VCaP (cell line): ENCODE measurements at regions not wholly inside any gene's neighbourhood (a gene's known extent, or its start where the extent isn't known, plus 50 kb on each side); places are given as distances from the start of the nearest gene placed in this dataset.

Experiments
- H3K27ac ChIP-seq: fragments of 450-650 bp; 2 replicates; pipeline ENCODE4 v1.5.1; 2017
- TF ChIP-seq, protein P1 (sequence below): fragments of 450-650 bp; conservative IDR thresholded peaks from 2 replicates; pipeline ENCODE4 v1.5.1; 2017; ENCODE audit warnings: mild to moderate bottlenecking, moderate library complexity

DNA sequence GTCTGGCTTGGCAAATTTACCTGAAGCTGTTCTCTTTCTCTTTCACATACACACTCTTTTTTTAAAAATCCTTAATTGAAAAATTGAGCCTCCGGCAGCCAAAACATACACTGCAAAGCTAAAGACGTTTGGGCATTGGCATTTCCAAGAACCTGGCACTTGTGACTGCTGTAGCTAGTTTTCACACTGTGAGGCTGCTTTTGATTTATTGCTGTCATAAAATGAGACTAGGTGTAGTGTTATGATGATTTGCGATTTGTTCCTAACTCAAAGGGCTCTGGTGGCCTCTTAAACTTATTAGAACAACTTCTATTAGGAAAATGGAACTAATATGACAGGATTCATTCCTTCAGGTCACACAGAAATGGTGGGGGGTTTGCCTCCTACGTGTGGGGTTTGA lies 377.1 kb upstream of the FAR2 start:
- TF ChIP-seq, protein P1, sequence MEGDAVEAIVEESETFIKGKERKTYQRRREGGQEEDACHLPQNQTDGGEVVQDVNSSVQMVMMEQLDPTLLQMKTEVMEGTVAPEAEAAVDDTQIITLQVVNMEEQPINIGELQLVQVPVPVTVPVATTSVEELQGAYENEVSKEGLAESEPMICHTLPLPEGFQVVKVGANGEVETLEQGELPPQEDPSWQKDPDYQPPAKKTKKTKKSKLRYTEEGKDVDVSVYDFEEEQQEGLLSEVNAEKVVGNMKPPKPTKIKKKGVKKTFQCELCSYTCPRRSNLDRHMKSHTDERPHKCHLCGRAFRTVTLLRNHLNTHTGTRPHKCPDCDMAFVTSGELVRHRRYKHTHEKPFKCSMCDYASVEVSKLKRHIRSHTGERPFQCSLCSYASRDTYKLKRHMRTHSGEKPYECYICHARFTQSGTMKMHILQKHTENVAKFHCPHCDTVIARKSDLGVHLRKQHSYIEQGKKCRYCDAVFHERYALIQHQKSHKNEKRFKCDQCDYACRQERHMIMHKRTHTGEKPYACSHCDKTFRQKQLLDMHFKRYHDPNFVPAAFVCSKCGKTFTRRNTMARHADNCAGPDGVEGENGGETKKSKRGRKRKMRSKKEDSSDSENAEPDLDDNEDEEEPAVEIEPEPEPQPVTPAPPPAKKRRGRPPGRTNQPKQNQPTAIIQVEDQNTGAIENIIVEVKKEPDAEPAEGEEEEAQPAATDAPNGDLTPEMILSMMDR, result no peak
- no peak overlapping the region for H3K27ac ChIP-seq

DNA sequence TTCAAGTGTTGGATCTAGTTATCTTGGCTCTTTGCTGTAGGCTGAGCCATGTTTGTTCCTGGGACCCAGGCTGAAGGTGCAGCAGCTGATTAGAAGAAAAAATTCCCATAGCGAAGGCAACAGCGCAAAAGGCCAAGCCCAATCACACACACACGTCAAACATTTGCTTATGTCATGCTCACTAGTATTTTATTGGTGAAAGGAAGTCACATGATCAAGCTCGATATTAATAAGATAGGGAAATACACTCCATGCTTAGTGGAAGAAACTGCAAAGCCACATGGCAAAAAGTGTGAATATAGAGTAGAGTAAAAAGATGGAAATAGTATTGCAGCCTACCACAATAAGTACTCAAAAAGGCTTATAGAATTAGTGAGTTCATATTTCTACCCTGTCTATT lies 373.5 kb upstream of the FAR2 start:
- TF ChIP-seq, protein P1, result no peak
- no peak overlapping the region for H3K27ac ChIP-seq

DNA sequence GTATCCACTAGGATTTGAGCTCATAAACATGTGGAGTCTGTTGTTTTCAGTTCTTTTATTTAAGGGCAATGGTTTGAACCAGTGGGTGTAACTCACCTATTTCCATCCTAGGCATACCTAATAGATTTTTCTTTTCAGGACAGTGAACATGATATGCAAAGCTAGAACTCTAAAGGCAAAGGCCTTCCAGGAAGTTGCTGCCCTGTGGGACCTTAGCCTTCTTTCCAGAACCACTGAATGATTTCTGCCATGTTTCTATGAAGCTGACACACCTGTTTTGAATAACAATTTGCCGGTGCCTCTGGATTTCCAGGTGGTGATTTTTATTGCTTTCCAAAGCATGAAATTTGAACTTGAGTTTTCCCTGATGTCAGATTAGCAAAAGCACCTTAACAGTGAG lies 372.9 kb upstream of the FAR2 start:
- TF ChIP-seq, protein P1, result no peak
- H3K27ac ChIP-seq, result no peak overlapping the region

DNA sequence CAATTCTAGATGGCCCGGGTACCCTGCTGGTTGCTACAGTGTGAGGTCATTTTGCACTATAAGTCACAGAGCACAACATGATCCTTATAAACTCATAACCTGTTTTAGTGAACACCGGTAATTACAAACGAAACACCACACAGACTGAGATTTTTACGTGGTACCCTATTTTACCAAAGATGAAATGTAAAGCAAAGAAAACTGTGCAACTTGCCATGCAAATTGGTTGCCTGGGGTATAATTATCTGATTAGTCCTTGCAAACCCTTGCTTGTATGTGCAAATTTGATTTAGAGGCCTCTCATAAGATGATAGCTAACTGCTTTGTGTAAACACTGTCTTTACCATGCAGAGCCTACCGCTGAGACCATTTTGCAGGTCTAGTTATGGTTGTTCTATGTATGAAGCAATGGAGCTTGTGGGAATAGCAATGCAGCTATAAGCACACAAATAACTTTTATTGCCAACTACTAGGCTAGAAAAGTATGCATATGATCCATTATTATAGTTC lies 372.1 kb upstream of the FAR2 start:
- no peak overlapping the region for H3K27ac ChIP-seq
- TF ChIP-seq, protein P1, result no peak

DNA sequence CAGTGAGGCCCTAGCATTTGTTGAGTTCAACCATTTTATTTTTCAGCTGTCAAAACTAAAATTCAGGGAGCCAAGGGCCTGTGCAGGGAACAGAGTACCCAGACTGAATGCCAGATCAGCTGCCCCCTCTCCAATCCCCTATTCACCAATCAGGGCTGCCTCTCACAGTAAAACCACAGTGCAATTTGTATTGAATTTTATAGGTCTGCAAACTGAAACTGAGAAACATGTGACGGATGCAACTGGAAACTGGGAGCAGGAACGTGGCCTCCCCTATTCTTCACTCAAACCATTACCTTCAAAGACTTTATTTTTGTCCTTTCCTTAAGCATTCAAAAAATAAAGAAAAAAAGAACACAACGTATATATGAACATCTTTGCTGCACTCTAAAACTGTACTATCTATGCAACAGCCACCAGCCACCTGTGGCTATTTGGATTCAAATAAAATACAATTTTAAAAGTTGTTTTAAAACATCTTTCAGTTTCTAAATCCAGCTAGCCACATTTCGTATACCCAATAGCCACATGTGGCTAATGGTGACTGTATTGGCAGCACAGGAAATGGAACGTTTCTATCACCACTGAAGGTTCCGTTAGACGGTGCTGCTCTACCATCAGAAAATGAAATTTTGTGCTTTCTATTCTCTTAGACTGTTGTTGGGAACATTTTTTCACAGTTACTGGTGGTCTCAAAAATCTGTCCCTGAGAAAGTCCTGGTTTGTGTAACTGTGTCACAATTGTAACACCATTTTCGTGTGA lies 371.3 kb upstream of the FAR2 start:
- H3K27ac ChIP-seq, result no peak overlapping the region
- TF ChIP-seq, protein P1, result no peak

DNA sequence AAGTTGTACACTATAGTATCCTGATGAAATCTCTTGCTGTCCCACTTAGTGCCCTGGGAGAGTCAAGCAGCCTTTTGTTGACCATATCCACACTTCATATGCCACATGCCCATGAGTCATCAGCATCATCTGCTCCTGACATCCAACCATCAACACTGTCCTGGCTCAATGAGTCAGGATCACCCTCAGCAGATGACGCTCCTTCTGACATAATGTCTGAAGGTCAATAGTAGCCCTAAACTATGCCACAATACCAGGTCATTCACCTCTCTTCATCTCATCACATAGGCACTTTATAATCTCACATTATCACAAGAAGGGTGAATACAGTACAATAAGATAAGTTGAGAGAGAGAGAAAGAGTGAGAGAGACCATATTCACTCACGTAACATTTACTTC lies 369.0 kb upstream of the FAR2 start:
- TF ChIP-seq, protein P1, result no peak
- H3K27ac ChIP-seq, result no peak overlapping the region

DNA sequence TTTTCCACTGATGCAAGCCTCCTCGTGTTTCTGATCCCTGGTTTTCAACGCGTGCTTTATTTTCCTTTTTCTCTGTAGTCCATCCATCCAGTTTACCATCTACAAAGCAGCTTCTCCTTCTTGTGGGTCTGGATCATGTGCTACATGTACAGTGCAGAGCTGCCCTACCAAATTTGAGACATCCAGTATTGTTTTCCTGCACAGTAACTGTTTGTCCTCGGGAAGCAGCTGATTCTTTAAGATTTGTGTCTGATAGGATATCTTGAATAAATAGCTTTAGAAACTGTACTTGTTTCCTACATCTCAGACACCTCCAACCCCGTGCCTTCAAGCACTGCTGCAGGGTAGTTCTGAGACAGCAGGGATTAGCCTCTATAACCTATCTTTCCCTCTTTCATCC lies 368.1 kb upstream of the FAR2 start:
- H3K27ac ChIP-seq, result no peak overlapping the region
- TF ChIP-seq, protein P1, result no peak
